Activated naive CD8-positive, alpha-beta T cell treated with anti-CD3 and anti-CD28 coated beads for 36 hours (primary cell): ENCODE measurements at regions not wholly inside any gene's neighbourhood (a gene's known extent, or its start where the extent isn't known, plus 50 kb on each side); places are given as distances from the start of the nearest gene placed in this dataset.

ENCODE experiments used
- DNase-seq: peaks from one replicate; pipeline ENCODE4 v3.0.0; 2021
- H3K27ac Mint-ChIP-seq: one replicate; pipeline ENCODE4 v1.8.0; 2022; ENCODE audit warnings: mild to moderate bottlenecking, moderate library complexity, mixed read lengths
- H3K27me3 Mint-ChIP-seq: one replicate; pipeline ENCODE4 v1.8.0; 2022; ENCODE audit warnings: mild to moderate bottlenecking, mixed read lengths
- H3K36me3 Mint-ChIP-seq: one replicate; pipeline ENCODE4 v1.8.0; 2021; ENCODE audit warnings: mild to moderate bottlenecking, mixed read lengths
- H3K4me1 Mint-ChIP-seq: one replicate; pipeline ENCODE4 v1.8.0; 2021; ENCODE audit warnings: mixed read lengths
- H3K4me3 Mint-ChIP-seq: one replicate; pipeline ENCODE4 v1.8.0; 2022; ENCODE audit warnings: mild to moderate bottlenecking, moderate library complexity, mixed read lengths
- H3K9me3 Mint-ChIP-seq: one replicate; pipeline ENCODE4 v1.8.0; 2022; ENCODE audit warnings: mixed read lengths

- H3K4me3 Mint-ChIP-seq = no peak overlapping the region
- no peaks in the 10 kb centered on the region for H3K36me3 Mint-ChIP-seq
- no peaks in the 10 kb centered on the region for H3K4me1 Mint-ChIP-seq
- no peak overlapping the region for H3K27ac Mint-ChIP-seq
- peaks cover 3% of the 10 kb centered on the region for H3K9me3 Mint-ChIP-seq
- H3K27me3 Mint-ChIP-seq = peaks cover 7% of the 10 kb centered on the region
- no peak for DNase-seq
Measured at GRCh38 chr11:115942011-115942410, 437.8 kb upstream of the CADM1 start.

DNA sequence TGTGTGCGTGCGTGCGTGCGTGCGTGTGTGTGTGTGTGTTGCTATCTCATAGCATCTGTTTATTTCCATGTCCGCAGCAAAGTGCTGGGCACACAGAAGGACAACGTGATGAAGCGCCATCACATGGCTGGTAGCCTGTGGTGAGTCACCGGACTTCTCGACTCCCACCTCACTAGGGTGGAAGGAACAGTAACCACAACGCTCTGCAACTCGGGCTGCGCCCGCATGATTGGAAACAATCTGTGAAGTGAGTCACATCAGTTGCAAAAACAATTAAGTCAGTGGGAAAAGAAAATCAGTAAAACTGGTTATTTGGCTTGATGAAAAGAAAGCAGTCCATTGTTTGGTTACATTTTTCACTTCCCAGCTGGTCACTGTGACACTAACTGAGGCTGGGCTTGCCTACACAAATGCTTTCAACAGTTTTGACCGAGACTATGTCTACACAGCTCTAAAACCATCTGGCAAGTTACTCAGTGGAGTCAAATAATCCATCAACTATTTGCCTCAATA lies 437.3 kb upstream of the CADM1 start:
- Mint-ChIP-seq H3K27me3 (peaks cover 7% of the 10 kb centered on the region), H3K9me3 (peaks cover 2% of the 10 kb centered on the region), H3K4me3 (no peak overlapping the region), H3K36me3 (no peaks in the 10 kb centered on the region), H3K4me1 (no peaks in the 10 kb centered on the region), H3K27ac (no peak overlapping the region)
- no peak for DNase-seq

DNA sequence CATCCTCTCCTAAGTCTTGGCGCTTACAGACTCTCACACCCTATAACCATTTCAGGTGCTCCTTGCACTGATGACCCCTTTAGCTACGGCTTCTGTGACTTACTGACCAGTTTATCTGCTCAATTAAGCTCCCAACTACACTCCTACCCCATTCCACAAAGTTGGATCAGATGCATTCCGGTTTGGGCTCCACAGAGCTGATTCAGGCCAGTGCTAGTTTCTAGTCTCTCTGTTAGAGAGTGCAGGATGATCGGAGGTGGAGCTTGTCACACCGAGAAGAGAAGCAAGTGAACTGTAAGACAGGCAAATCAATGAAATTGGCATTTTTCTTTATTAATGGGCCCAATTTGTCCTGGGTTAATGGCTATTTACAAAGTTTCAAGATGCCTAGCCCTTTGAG lies 436.8 kb upstream of the CADM1 start:
- H3K4me3 Mint-ChIP-seq = no peak overlapping the region
- no peak overlapping the region for H3K27ac Mint-ChIP-seq
- H3K27me3 Mint-ChIP-seq = peaks cover 4% of the 10 kb centered on the region
- no peaks in the 10 kb centered on the region for H3K9me3 Mint-ChIP-seq
- DNase-seq = no peak
- no peaks in the 10 kb centered on the region for H3K4me1 Mint-ChIP-seq
- H3K36me3 Mint-ChIP-seq = no peaks in the 10 kb centered on the region

- Mint-ChIP-seq H3K9me3 (no peaks in the 10 kb centered on the region), H3K36me3 (no peaks in the 10 kb centered on the region), H3K4me3 (no peak overlapping the region), H3K4me1 (no peaks in the 10 kb centered on the region), H3K27ac (no peak overlapping the region), H3K27me3 (peaks cover 3% of the 10 kb centered on the region)
- no peak for DNase-seq
Measured at GRCh38 chr11:115939731-115940421, 435.7 kb upstream of the CADM1 start.

DNA sequence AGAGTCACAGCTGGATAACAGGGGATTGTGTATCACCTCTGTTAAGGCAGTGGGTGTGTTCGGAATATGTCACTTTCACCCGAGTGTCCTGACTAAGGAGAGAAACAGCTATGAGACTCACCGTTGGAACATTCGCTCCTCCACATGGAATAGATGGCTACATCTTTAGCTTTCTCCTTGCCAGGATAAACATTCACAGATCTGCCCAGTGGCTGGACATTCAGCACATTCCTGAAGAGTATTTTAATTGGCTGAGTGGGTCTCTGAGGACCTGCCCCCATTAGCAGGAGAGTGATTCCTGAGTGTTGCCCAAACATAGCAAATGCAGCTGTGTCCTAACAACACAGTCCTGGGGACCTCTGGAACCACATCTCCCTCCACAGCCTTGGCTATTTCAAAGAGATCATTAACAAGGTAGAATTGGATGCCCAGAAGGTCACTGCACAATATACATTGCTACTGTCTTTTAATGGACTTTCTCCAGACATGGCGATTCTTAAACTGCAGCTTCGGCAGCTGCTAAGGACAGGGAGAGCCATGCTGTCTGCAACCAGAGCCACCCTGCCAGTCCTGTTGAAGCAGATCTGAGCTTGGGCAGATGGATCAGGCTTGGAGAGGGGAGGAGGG lies 435.0 kb upstream of the CADM1 start:
- Mint-ChIP-seq H3K4me3 (no peak overlapping the region), H3K4me1 (no peaks in the 10 kb centered on the region), H3K27me3 (peaks cover 3% of the 10 kb centered on the region), H3K36me3 (no peaks in the 10 kb centered on the region), H3K27ac (no peak overlapping the region), H3K9me3 (no peaks in the 10 kb centered on the region)
- no peak for DNase-seq

- Mint-ChIP-seq H3K36me3 (no peaks in the 10 kb centered on the region), H3K4me1 (no peaks in the 10 kb centered on the region), H3K27ac (no peak overlapping the region), H3K4me3 (no peak overlapping the region), H3K27me3 (peaks cover 10% of the 10 kb centered on the region), H3K9me3 (no peaks in the 10 kb centered on the region)
- no peak for DNase-seq
Measured at GRCh38 chr11:115933564-115933963, 429.3 kb upstream of the CADM1 start.

- Mint-ChIP-seq H3K27ac (no peak overlapping the region), H3K4me1 (no peaks in the 10 kb centered on the region), H3K36me3 (no peaks in the 10 kb centered on the region), H3K27me3 (peaks cover 7% of the 10 kb centered on the region), H3K9me3 (no peaks in the 10 kb centered on the region), H3K4me3 (no peak overlapping the region)
- DNase-seq = no peak
Measured at GRCh38 chr11:115931548-115932083, 427.4 kb upstream of the CADM1 start.

GRCh38 chr11:115930886-115931547 lies 426.8 kb upstream of the CADM1 start:
- Mint-ChIP-seq H3K27me3 (peaks cover 7% of the 10 kb centered on the region), H3K36me3 (peaks cover 3% of the 10 kb centered on the region), H3K4me1 (peaks cover 5% of the 10 kb centered on the region), H3K9me3 (peaks cover 3% of the 10 kb centered on the region), H3K4me3 (no peak overlapping the region), H3K27ac (no peak overlapping the region)
- no peak for DNase-seq

- Mint-ChIP-seq H3K4me3 (no peak overlapping the region), H3K27me3 (peaks cover 7% of the 10 kb centered on the region), H3K4me1 (peaks cover 9% of the 10 kb centered on the region), H3K27ac (no peak overlapping the region), H3K9me3 (peaks cover 3% of the 10 kb centered on the region), H3K36me3 (peaks cover 3% of the 10 kb centered on the region)
- no peak for DNase-seq
Measured at GRCh38 chr11:115930291-115930690, 426.1 kb upstream of the CADM1 start.

GRCh38 chr11:115929618-115930129 lies 425.5 kb upstream of the CADM1 start:
- DNase-seq = no peak
- H3K4me3 Mint-ChIP-seq = no peak overlapping the region
- H3K9me3 Mint-ChIP-seq = peaks cover 3% of the 10 kb centered on the region
- H3K36me3 Mint-ChIP-seq = peaks cover 3% of the 10 kb centered on the region
- H3K4me1 Mint-ChIP-seq = peaks cover 12% of the 10 kb centered on the region
- H3K27me3 Mint-ChIP-seq = peaks cover 7% of the 10 kb centered on the region
- H3K27ac Mint-ChIP-seq = no peak overlapping the region

DNA sequence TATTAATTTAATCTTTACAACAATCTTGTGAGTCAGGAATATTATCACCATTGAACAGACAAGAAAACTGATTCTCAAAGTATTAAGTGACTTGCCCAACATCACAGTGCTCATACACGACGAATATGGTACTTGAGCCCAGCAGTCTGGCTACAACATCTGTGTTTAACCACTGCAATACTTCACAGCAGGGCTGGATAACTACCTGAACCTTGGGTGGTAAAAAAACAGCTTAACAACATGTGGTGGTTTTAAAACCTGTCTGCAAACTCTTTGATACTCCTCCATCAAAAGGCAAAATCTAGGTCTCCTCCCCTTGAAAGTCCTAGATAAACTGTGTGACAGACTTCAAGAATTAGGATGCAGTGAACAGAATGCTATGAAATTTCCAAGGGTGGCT lies 424.6 kb upstream of the CADM1 start:
- Mint-ChIP-seq H3K4me1 (peaks cover 14% of the 10 kb centered on the region), H3K36me3 (peaks cover 3% of the 10 kb centered on the region), H3K9me3 (peaks cover 3% of the 10 kb centered on the region), H3K27me3 (peaks cover 7% of the 10 kb centered on the region), H3K27ac (no peak overlapping the region), H3K4me3 (no peak overlapping the region)
- DNase-seq = no peak

GRCh38 chr11:115927823-115928329 lies 423.7 kb upstream of the CADM1 start:
- Mint-ChIP-seq H3K4me3 (no peak overlapping the region), H3K9me3 (peaks cover 3% of the 10 kb centered on the region), H3K36me3 (peaks cover 3% of the 10 kb centered on the region), H3K4me1 (peaks cover 14% of the 10 kb centered on the region), H3K27me3 (no peaks in the 10 kb centered on the region), H3K27ac (no peak overlapping the region)
- DNase-seq = no peak

DNA sequence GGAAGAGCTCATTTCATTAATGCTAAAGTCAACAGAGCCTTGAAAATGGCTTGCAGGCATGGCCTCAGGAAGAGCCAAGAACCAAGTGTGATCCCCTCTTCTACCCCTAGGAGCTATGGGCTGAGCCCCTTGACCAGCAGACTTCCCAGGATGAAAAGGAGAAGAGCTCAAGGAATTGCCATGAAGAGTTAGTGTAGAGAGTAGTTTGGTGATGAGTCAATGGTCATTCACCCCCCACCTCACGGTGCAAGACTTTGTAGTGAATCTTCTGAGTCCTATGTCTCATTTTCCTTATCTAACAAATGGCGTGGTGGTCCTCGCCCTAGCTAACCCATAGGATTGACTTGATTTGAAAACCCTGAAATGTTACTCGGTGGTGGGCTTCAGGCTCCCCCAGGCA lies 422.4 kb upstream of the CADM1 start:
- peaks cover 3% of the 10 kb centered on the region for H3K36me3 Mint-ChIP-seq
- no peaks in the 10 kb centered on the region for H3K27me3 Mint-ChIP-seq
- peaks cover 6% of the 10 kb centered on the region for H3K9me3 Mint-ChIP-seq
- peak overlapping the region; percentile 39 for H3K27ac Mint-ChIP-seq
- peaks cover 14% of the 10 kb centered on the region for H3K4me1 Mint-ChIP-seq
- no peak for DNase-seq
- no peak overlapping the region for H3K4me3 Mint-ChIP-seq

DNA sequence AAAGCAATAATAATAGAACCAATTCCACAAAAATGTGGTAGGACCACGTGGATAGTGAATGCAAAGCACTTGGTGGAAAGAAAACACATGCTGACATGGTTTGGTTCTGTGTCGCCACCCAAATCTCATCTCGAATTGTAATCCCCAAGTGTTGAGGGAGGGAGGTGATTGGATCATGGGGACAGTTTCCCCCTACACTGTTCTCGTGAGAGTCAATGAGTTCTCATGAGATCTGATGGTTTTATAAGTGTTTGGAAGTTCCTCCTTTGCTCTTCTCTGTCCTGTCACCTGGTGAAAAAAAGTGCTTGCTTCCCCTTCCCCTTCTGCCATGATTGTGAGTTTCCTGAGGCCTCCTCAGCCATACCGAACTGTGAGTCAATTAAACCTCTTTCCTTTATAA lies 421.9 kb upstream of the CADM1 start:
- H3K4me3 Mint-ChIP-seq = no peak overlapping the region
- H3K4me1 Mint-ChIP-seq = peaks cover 14% of the 10 kb centered on the region
- H3K27me3 Mint-ChIP-seq = no peaks in the 10 kb centered on the region
- DNase-seq = no peak
- peaks cover 3% of the 10 kb centered on the region for H3K36me3 Mint-ChIP-seq
- peak overlapping the region; percentile 39 for H3K27ac Mint-ChIP-seq
- peaks cover 6% of the 10 kb centered on the region for H3K9me3 Mint-ChIP-seq

DNA sequence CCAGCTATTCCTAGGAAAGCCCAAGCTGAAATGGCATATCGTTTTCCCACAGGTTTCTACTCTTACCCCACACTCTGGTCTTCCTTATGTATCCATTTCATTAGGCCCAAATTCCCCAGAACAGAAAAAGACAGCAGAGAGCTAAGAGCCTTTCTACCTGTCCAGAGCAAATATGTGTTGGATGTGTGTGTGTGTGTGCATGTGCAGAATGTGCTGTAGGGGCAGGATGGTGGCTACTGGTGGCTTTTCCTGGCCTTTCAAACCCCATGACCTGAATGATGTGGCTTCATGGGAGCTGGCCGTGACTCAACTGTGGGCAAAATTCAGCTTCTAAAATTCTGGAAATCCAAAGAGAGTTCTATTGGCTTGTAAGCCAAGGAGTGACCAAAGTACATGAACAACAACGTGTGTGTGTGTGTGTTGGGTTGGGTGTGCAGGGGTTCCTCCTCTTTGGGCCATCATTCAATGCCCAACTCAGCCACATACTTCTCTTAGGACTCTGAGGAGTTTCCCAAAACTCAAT lies 421.4 kb upstream of the CADM1 start:
- Mint-ChIP-seq H3K36me3 (peaks cover 3% of the 10 kb centered on the region), H3K27me3 (no peaks in the 10 kb centered on the region), H3K4me3 (no peak overlapping the region), H3K4me1 (peaks cover 14% of the 10 kb centered on the region), H3K9me3 (peaks cover 6% of the 10 kb centered on the region), H3K27ac (peak overlapping the region; percentile 82)
- no peak for DNase-seq
